Tibial nerve (tissue), 4 donors: ENCODE measurements at regions not wholly inside any gene's neighbourhood (a gene's known extent, or its start where the extent isn't known, plus 50 kb on each side); places are given as distances from the start of the nearest gene placed in this dataset.

Experiments used
- CTCF ChIP-seq, 5 experiments: fragments of 200-600 bp in 3 of 5; fragments of 450-650 bp in 2 of 5; sonication (generic) in 3 of 5; IDR thresholded peaks; one replicate each; pipeline ENCODE4 v1.5.1; 2016 to 2019; ENCODE audit warnings: antibody characterized with exemption in 5 of 5, mild to moderate bottlenecking in 3 of 5, moderate library complexity in 2 of 5
- EP300 ChIP-seq, 2 donors: sonication (generic); formaldehyde crosslinking; IDR thresholded peaks; one replicate each; pipeline ENCODE4 v1.6.1; 2017; ENCODE audit warnings: antibody characterized with exemption in 2 of 2, mild to moderate bottlenecking in 1 of 2
- POLR2A ChIP-seq, 2 donors: fragments of 450-650 bp; IDR thresholded peaks; one replicate each; pipeline ENCODE4 v1.6.1; 2017; ENCODE audit warnings: antibody characterized with exemption in 2 of 2, mild to moderate bottlenecking in 2 of 2, moderate library complexity in 2 of 2

DNA sequence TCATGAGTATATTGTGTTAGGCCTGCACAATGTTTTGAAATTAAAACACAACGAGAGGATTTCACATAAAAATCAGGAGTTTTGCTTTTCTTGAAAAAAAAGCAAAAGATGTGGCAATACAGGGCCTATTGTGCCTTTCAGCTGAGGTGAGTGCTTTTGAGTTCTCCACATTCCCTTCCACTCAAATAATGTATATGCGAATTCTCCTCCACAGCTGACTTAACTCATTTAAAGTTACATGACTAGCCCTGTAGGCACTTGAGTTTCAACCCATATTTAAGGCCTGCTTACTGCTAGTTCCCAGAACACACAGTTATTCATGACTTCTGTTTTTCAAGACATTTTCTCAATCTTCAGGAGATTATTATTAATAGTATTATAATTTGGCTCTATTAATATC is 353.1 kb downstream of the NUP35 start:
- TF ChIP-seq CTCF (IDR thresholded peaks at IDR 0.05) = no peak
- no peak for TF ChIP-seq POLR2A (IDR thresholded peaks at IDR 0.05)
- no peak for TF ChIP-seq EP300 (IDR thresholded peaks at IDR 0.05)
